HuH-7 (cell line): ENCODE measurements at regions not wholly inside any gene's neighbourhood (a gene's known extent, or its start where the extent isn't known, plus 50 kb on each side); places are given as distances from the start of the nearest gene placed in this dataset.
"Not testable (repeated sequence)": the region's sequence is repeated elsewhere in the genome, so short reads cannot be mapped to it uniquely, and the experiment has no call there.

Experiments
- DNase-seq: peaks from one replicate; pipeline ENCODE4 v3.0.0; 2011; ENCODE audit warnings: low spot score

GRCh38 chr6:137655291-137655690, 161.1 kb upstream of the OLIG3 start:
- DNase-seq: no peak

- DNase-seq: no peak
These were observed 162.5 kb upstream of the OLIG3 start for GRCh38 chr6:137656735-137657134.

GRCh38 chr6:137657351-137657911, 163.2 kb upstream of the OLIG3 start:
- DNase-seq: no peak

- no peak for DNase-seq
These were observed 164.1 kb upstream of the OLIG3 start for GRCh38 chr6:137658287-137658686.

GRCh38 chr6:137659871-137660270, 165.7 kb upstream of the OLIG3 start:
- DNase-seq: peak; percentile 17

- peak; percentile 24 for DNase-seq
These were observed 166.1 kb upstream of the OLIG3 start for GRCh38 chr6:137660296-137660731.

GRCh38 chr6:137661601-137662000, 167.4 kb upstream of the OLIG3 start:
- DNase-seq: peak; percentile 19

GRCh38 chr6:137664183-137664582, 170.0 kb upstream of the OLIG3 start:
- no peak for DNase-seq

- DNase-seq: no peak
These were observed 171.2 kb upstream of the OLIG3 start for GRCh38 chr6:137665342-137665934.

- DNase-seq: no peak
These were observed 172.1 kb upstream of the OLIG3 start for GRCh38 chr6:137666202-137666774.

GRCh38 chr6:137673603-137674002, 179.4 kb upstream of the OLIG3 start:
- DNase-seq: no peak

GRCh38 chr6:137676888-137677287, 182.7 kb upstream of the OLIG3 start:
- DNase-seq: no peak

GRCh38 chr6:137677709-137678108, 183.5 kb upstream of the OLIG3 start:
- no peak for DNase-seq

- no peak for DNase-seq
These were observed 184.3 kb upstream of the OLIG3 start for GRCh38 chr6:137678451-137678850.

- DNase-seq: no peak
These were observed 186.2 kb upstream of the TNFAIP3 start for GRCh38 chr6:137680705-137681346.

- DNase-seq: no peak
These were observed 185.5 kb upstream of the TNFAIP3 start for GRCh38 chr6:137681445-137682009.

- DNase-seq: not testable (repeated sequence)
These were observed 184.4 kb upstream of the TNFAIP3 start for GRCh38 chr6:137682658-137683057.

- no peak for DNase-seq
These were observed 183.1 kb upstream of the TNFAIP3 start for GRCh38 chr6:137683916-137684315.

- no peak for DNase-seq
These were observed 181.2 kb upstream of the TNFAIP3 start for GRCh38 chr6:137685798-137686375.

GRCh38 chr6:137687818-137688217, 179.2 kb upstream of the TNFAIP3 start:
- DNase-seq: no peak

GRCh38 chr6:137688230-137688971, 178.7 kb upstream of the TNFAIP3 start:
- DNase-seq: no peak

GRCh38 chr6:137689377-137689776, 177.7 kb upstream of the TNFAIP3 start:
- no peak for DNase-seq
